ENCODE measurements at regions not wholly inside any gene's neighbourhood (a gene's known extent, or its start where the extent isn't known, plus 50 kb on each side); places are given as distances from the start of the nearest gene placed in this dataset.
"Not testable (repeated sequence)": the region's sequence is repeated elsewhere in the genome, so short reads cannot be mapped to it uniquely, and the experiment has no call there.

- TF ChIP-seq EZH2 (IDR thresholded peaks at IDR 0.05; ENCODE audit: insufficient read depth, low read length) = no peak
- TF ChIP-seq CTCF (IDR thresholded peaks at IDR 0.05; ENCODE audit: insufficient read depth, low read depth, low read length) = no peak
- Mint-ChIP-seq H3K27ac (ENCODE audit: unreplicated experiment) (no peak overlapping the region), H3K36me3 (ENCODE audit: low read depth, unreplicated experiment) (no peaks in the 10 kb centered on the region), H3K27me3 (ENCODE audit: low read depth, unreplicated experiment) (no peaks in the 10 kb centered on the region), H3K4me1 (ENCODE audit: low read depth, unreplicated experiment) (no peaks in the 10 kb centered on the region), H3K9me3 (ENCODE audit: unreplicated experiment) (no peaks in the 10 kb centered on the region), H3K4me3 (ENCODE audit: unreplicated experiment) (no peak overlapping the region)
- Histone ChIP-seq H3K27ac (ENCODE audit: low read depth, low read length) (no peak overlapping the region), H3K9me3 (ENCODE audit: insufficient read depth, low read depth, low read length) (no peaks in the 10 kb centered on the region), H3K9ac (ENCODE audit: low read length) (no peak overlapping the region), H3K79me2 (ENCODE audit: insufficient read depth, low read length) (no peaks in the 10 kb centered on the region), H2AFZ (ENCODE audit: low read depth, low read length) (no peak overlapping the region), H3K36me3 (ENCODE audit: insufficient read depth, low read length) (no peaks in the 10 kb centered on the region), H3K4me2 (ENCODE audit: low read length) (no peak overlapping the region), H3K4me3 (ENCODE audit: insufficient read depth, low read depth, low read length) (no peak overlapping the region), H3K4me1 (ENCODE audit: insufficient read depth, low read length) (no peaks in the 10 kb centered on the region), H3K27me3 (ENCODE audit: insufficient read depth, low read length) (no peaks in the 10 kb centered on the region), H4K20me1 (ENCODE audit: insufficient read depth, low read length) (no peaks in the 10 kb centered on the region)
- FAIRE-seq = no peak
- DNase-seq (ENCODE audit: low read depth) = no peak
Observed at GRCh38 chrX:96502507-96502906, 182.1 kb upstream of the DIAPH2 start.

DNA sequence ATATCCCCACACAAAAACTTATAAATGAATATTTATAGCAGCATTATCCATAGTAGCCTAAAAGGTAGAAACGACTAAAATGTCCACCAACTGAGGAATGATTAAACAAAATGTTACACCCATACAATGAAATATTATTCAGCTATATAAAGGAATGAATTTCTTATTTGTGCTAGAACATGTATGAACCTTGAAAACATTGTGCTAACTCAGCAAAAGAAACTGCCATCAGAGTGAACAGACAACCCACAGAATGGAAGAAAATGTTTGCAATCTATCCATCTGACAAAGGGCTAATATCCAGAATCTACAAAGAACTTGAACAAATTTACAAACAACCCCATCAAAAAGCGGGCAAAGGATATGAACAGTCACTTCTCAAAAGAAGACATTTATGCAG is 155.3 kb upstream of the DIAPH2 start:
- not testable (repeated sequence) for H3K27me3 ChIP-seq (ENCODE audit: insufficient read depth, low read length); FAIRE-seq; H3K79me2 ChIP-seq (ENCODE audit: insufficient read depth, low read length); H4K20me1 ChIP-seq (ENCODE audit: insufficient read depth, low read length); H3K9me3 Mint-ChIP-seq (ENCODE audit: unreplicated experiment); H3K4me3 Mint-ChIP-seq (ENCODE audit: unreplicated experiment); H3K27me3 Mint-ChIP-seq (ENCODE audit: low read depth, unreplicated experiment); H3K36me3 ChIP-seq (ENCODE audit: insufficient read depth, low read length); H3K4me2 ChIP-seq (ENCODE audit: low read length); H3K4me3 ChIP-seq (ENCODE audit: insufficient read depth, low read depth, low read length); H3K27ac Mint-ChIP-seq (ENCODE audit: unreplicated experiment); H2AFZ ChIP-seq (ENCODE audit: low read depth, low read length); H3K9ac ChIP-seq (ENCODE audit: low read length); DNase-seq (ENCODE audit: low read depth); H3K36me3 Mint-ChIP-seq (ENCODE audit: low read depth, unreplicated experiment); H3K4me1 ChIP-seq (ENCODE audit: insufficient read depth, low read length); H3K9me3 ChIP-seq (ENCODE audit: insufficient read depth, low read depth, low read length); H3K4me1 Mint-ChIP-seq (ENCODE audit: low read depth, unreplicated experiment); H3K27ac ChIP-seq (ENCODE audit: low read depth, low read length)

DNA sequence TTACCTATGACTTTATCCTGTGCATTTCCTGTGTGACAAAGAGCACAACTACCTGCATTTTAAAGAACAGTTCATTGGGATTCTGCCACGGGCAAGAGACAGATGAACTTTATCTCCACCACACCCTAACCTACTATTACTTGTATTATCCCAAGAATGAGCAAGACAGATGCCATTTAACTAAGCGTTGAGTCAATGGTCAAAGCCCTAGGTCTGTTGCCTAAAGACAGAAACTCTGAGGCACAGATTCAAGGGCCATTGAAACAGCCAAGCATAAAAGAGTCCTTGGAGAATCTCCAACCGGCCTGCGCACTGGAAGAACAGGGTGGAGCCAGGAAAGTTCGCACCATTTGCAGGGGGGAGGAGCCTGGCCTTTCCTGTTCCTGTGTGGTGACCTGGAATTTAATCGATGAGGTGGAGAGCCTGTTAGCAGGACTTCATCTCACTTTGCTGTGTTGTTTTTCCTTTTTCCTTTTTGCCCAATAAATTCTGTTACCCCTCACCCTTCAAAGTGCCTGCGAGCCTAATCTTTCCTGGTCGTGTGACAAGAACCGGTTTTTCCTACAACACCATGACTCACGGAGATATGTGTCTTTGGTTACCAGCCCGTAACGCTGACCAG is 146.4 kb upstream of the DIAPH2 start:
- H3K27ac Mint-ChIP-seq (ENCODE audit: unreplicated experiment) = no peak overlapping the region
- TF ChIP-seq EZH2 (IDR thresholded peaks at IDR 0.05; ENCODE audit: insufficient read depth, low read length) (no peak), CTCF (IDR thresholded peaks at IDR 0.05; ENCODE audit: insufficient read depth, low read depth, low read length) (no peak)
- Histone ChIP-seq H3K36me3 (ENCODE audit: insufficient read depth, low read length) (no peaks in the 10 kb centered on the region), H3K4me2 (ENCODE audit: low read length) (no peak overlapping the region), H3K9ac (ENCODE audit: low read length) (no peak overlapping the region), H3K27me3 (ENCODE audit: insufficient read depth, low read length) (no peaks in the 10 kb centered on the region), H3K9me3 (ENCODE audit: insufficient read depth, low read depth, low read length) (no peaks in the 10 kb centered on the region), H3K27ac (ENCODE audit: low read depth, low read length) (no peak overlapping the region), H3K79me2 (ENCODE audit: insufficient read depth, low read length) (no peaks in the 10 kb centered on the region), H2AFZ (ENCODE audit: low read depth, low read length) (no peak overlapping the region), H3K4me3 (ENCODE audit: insufficient read depth, low read depth, low read length) (no peak overlapping the region), H3K4me1 (ENCODE audit: insufficient read depth, low read length) (no peaks in the 10 kb centered on the region), H4K20me1 (ENCODE audit: insufficient read depth, low read length) (no peaks in the 10 kb centered on the region)
- no peaks in the 10 kb centered on the region for H3K9me3 Mint-ChIP-seq (ENCODE audit: unreplicated experiment)
- no peaks in the 10 kb centered on the region for H3K4me1 Mint-ChIP-seq (ENCODE audit: low read depth, unreplicated experiment)
- DNase-seq (ENCODE audit: low read depth) (no peak), FAIRE-seq (peak; percentile 91)
- H3K27me3 Mint-ChIP-seq (ENCODE audit: low read depth, unreplicated experiment) = no peaks in the 10 kb centered on the region
- no peak overlapping the region for H3K4me3 Mint-ChIP-seq (ENCODE audit: unreplicated experiment)
- no peaks in the 10 kb centered on the region for H3K36me3 Mint-ChIP-seq (ENCODE audit: low read depth, unreplicated experiment)

Data from astrocyte (in vitro differentiated cells and primary cell).